Left ventricle myocardium inferior (tissue), 1 donor: ENCODE measurements at regions not wholly inside any gene's neighbourhood (a gene's known extent, or its start where the extent isn't known, plus 50 kb on each side); places are given as distances from the start of the nearest gene placed in this dataset.
"Not testable (repeated sequence)": the region's sequence is repeated elsewhere in the genome, so short reads cannot be mapped to it uniquely, and the experiment has no call there.

Experiments used
- DNase-seq: peaks from one replicate; pipeline ENCODE4 v3.0.0-alpha.2; 2020
- H3K27ac ChIP-seq: fragments of 200-600 bp; replicated peaks from 2 replicates; pipeline ENCODE4 v1.8.0; 2021
- H3K27me3 ChIP-seq: fragments of 200-600 bp; 2 replicates; pipeline ENCODE4 v1.8.0; 2021; ENCODE audit warnings: low read depth
- H3K36me3 ChIP-seq: fragments of 200-600 bp; 2 replicates; pipeline ENCODE4 v1.8.0; 2021
- H3K4me1 ChIP-seq: fragments of 200-600 bp; 2 replicates; pipeline ENCODE4 v1.8.0; 2021
- H3K4me3 ChIP-seq: fragments of 200-600 bp; 2 replicates; pipeline ENCODE4 v1.8.0; 2021; ENCODE audit warnings: mild to moderate bottlenecking, moderate library complexity
- H3K9me3 ChIP-seq: fragments of 200-600 bp; replicated peaks from 2 replicates; pipeline ENCODE4 v1.8.0; 2021
- CTCF ChIP-seq: fragments of 200-600 bp; IDR thresholded peaks from 2 replicates; pipeline ENCODE4 v1.8.0; 2021; ENCODE audit warnings: antibody characterized with exemption, mild to moderate bottlenecking, borderline replicate concordance
- intact Hi-C: fragments of 100-400 bp; cut with micrococcal nuclease; formaldehyde crosslinking; loops from one replicate; pipeline ENCODE4 v1.11.0; 2022
- donor health status: DM: no; HTN: yes; CAD: no; lungs with severe emphysema.

GRCh38 chr9:20242510-20243189 lies 379.6 kb downstream of the MLLT3 start:
- H3K27ac ChIP-seq = no peak overlapping the region
- H3K4me1 ChIP-seq = no peaks in the 10 kb centered on the region
- no peak overlapping the region for H3K4me3 ChIP-seq
- no peak for DNase-seq
- no peaks in the 10 kb centered on the region for H3K9me3 ChIP-seq
- H3K36me3 ChIP-seq = no peaks in the 10 kb centered on the region
- no peaks in the 10 kb centered on the region for H3K27me3 ChIP-seq
- intact Hi-C loops = no loop called here
- no peak for TF ChIP-seq CTCF

GRCh38 chr9:20240498-20240897 lies 381.8 kb downstream of the MLLT3 start:
- Histone ChIP-seq H3K27ac (no peak overlapping the region), H3K4me3 (no peak overlapping the region), H3K4me1 (no peaks in the 10 kb centered on the region), H3K9me3 (peaks cover 1% of the 10 kb centered on the region), H3K27me3 (no peaks in the 10 kb centered on the region), H3K36me3 (no peaks in the 10 kb centered on the region)
- TF ChIP-seq CTCF = no peak
- no peak for DNase-seq
- intact Hi-C loops = no loop called here

- no peaks in the 10 kb centered on the region for H3K4me1 ChIP-seq
- no peak overlapping the region for H3K27ac ChIP-seq
- DNase-seq = no peak
- H3K4me3 ChIP-seq = no peak overlapping the region
- intact Hi-C loops = no loop called here
- TF ChIP-seq CTCF = no peak
- no peaks in the 10 kb centered on the region for H3K27me3 ChIP-seq
- no peaks in the 10 kb centered on the region for H3K36me3 ChIP-seq
- H3K9me3 ChIP-seq = peaks cover 6% of the 10 kb centered on the region
Observed at GRCh38 chr9:20238921-20239320, 383.4 kb downstream of the MLLT3 start.

GRCh38 chr9:20237686-20238085 lies 384.6 kb downstream of the MLLT3 start:
- no peak overlapping the region for H3K4me3 ChIP-seq
- H3K9me3 ChIP-seq = peaks cover 10% of the 10 kb centered on the region
- H3K4me1 ChIP-seq = no peaks in the 10 kb centered on the region
- no peaks in the 10 kb centered on the region for H3K36me3 ChIP-seq
- no peak overlapping the region for H3K27ac ChIP-seq
- no peaks in the 10 kb centered on the region for H3K27me3 ChIP-seq
- intact Hi-C loops = no loop called here
- TF ChIP-seq CTCF = no peak
- DNase-seq = no peak

GRCh38 chr9:20236676-20237075 lies 385.6 kb downstream of the MLLT3 start:
- no peak overlapping the region for H3K27ac ChIP-seq
- no peak for TF ChIP-seq CTCF
- H3K9me3 ChIP-seq = peaks cover 10% of the 10 kb centered on the region
- no peak overlapping the region for H3K4me3 ChIP-seq
- no peaks in the 10 kb centered on the region for H3K27me3 ChIP-seq
- no peaks in the 10 kb centered on the region for H3K4me1 ChIP-seq
- intact Hi-C loops = no loop called here
- no peaks in the 10 kb centered on the region for H3K36me3 ChIP-seq
- DNase-seq = no peak

GRCh38 chr9:20235206-20235605 lies 387.1 kb downstream of the MLLT3 start:
- H3K36me3 ChIP-seq, H3K4me3 ChIP-seq, DNase-seq, intact Hi-C loops, H3K4me1 ChIP-seq, H3K27me3 ChIP-seq, H3K27ac ChIP-seq: not testable (repeated sequence)
- peaks cover 13% of the 10 kb centered on the region for H3K9me3 ChIP-seq
